ENCODE measurements at regions not wholly inside any gene's neighbourhood (a gene's known extent, or its start where the extent isn't known, plus 50 kb on each side); places are given as distances from the start of the nearest gene placed in this dataset.

- TF ChIP-seq CTCF (IDR thresholded peaks at IDR 0.05; ENCODE audit: low read depth, low read length) = no peak
- H3K4me3 ChIP-seq (ENCODE audit: low read depth, low read length) = no peak overlapping the region
Observed at GRCh38 chr5:89275066-89275855, 392.3 kb upstream of the MEF2C start.

GRCh38 chr5:89273289-89273688 lies 390.3 kb upstream of the MEF2C start:
- no peak overlapping the region for H3K4me3 ChIP-seq (ENCODE audit: low read depth, low read length)

GRCh38 chr5:89270901-89271300 lies 387.9 kb upstream of the MEF2C start:
- no peak overlapping the region for H3K4me3 ChIP-seq (ENCODE audit: low read depth, low read length)
- no peak for TF ChIP-seq CTCF (IDR thresholded peaks at IDR 0.05; ENCODE audit: low read depth, low read length)

More at GRCh38 chr5:89273289-89273688, 390.3 kb upstream of the MEF2C start:
- TF ChIP-seq CTCF (IDR thresholded peaks at IDR 0.05; ENCODE audit: low read depth, low read length) = no peak

- no peak overlapping the region for H3K4me3 ChIP-seq (ENCODE audit: low read depth, low read length)
- TF ChIP-seq CTCF (IDR thresholded peaks at IDR 0.05; ENCODE audit: low read depth, low read length) = no peak
Observed at GRCh38 chr5:89269721-89270120, 386.7 kb upstream of the MEF2C start.

GRCh38 chr5:89268460-89268859 lies 385.5 kb upstream of the MEF2C start:
- TF ChIP-seq CTCF (IDR thresholded peaks at IDR 0.05; ENCODE audit: low read depth, low read length) = no peak
- H3K4me3 ChIP-seq (ENCODE audit: low read depth, low read length) = no peak overlapping the region

- no peak overlapping the region for H3K4me3 ChIP-seq (ENCODE audit: low read depth, low read length)
- no peak for TF ChIP-seq CTCF (IDR thresholded peaks at IDR 0.05; ENCODE audit: low read depth, low read length)
Observed at GRCh38 chr5:89267788-89268187, 384.8 kb upstream of the MEF2C start.

GRCh38 chr5:89265511-89266179 lies 382.7 kb upstream of the MEF2C start:
- no peak overlapping the region for H3K4me3 ChIP-seq (ENCODE audit: low read depth, low read length)
- TF ChIP-seq CTCF (IDR thresholded peaks at IDR 0.05; ENCODE audit: low read depth, low read length) = no peak

Measured in WI38 (cell line).